Mammary epithelial cell (primary cell): ENCODE measurements at regions not wholly inside any gene's neighbourhood (a gene's known extent, or its start where the extent isn't known, plus 50 kb on each side); places are given as distances from the start of the nearest gene placed in this dataset.

Source experiments
- CTCF ChIP-seq, 2 donors: IDR thresholded peaks in 1 of 2; conservative IDR thresholded peaks in 1 of 2; 2 replicates each; pipeline ENCODE4 v1.5.1; 2011 to 2012; ENCODE audit warnings: inconsistent platforms in 2 of 2, low read length in 2 of 2, mild to moderate bottlenecking in 2 of 2, control low read depth in 1 of 2, low read depth in 1 of 2; ENCODE audit not compliant: insufficient read depth in 1 of 2; ENCODE audit errors: extremely low read depth in 1 of 2
- EZH2 ChIP-seq: IDR thresholded peaks from 2 replicates; pipeline ENCODE4 v1.6.1; 2012; ENCODE audit warnings: low read length, inconsistent platforms, borderline replicate concordance

GRCh38 chr5:2158109-2158508 lies 275.4 kb upstream of the IRX4 start:
- TF ChIP-seq CTCF (conservative IDR thresholded peaks at IDR 0.05 in 1 of 2, IDR thresholded peaks at IDR 0.05 in 1 of 2; ENCODE audit: extremely low read depth in 1 of 2, insufficient read depth in 1 of 2, low read depth in 1 of 2, low read length in 2 of 2) (no peak), EZH2 (no peak)
